Posterior cingulate gyrus (tissue), 11 donors: ENCODE measurements at regions not wholly inside any gene's neighbourhood (a gene's known extent, or its start where the extent isn't known, plus 50 kb on each side); places are given as distances from the start of the nearest gene placed in this dataset.
A peak's percentile ranks its signal among the peaks of the same experiment; 100 is the strongest.

Source experiments
- DNase-seq, 10 donors: peaks; one replicate each; pipeline versions ENCODE4 v3.0.0 to v3.0.0-alpha.2; 2020 to 2021; ENCODE audit warnings: mixed read lengths in 3 of 10
- intact Hi-C: fragments of 100-400 bp; cut with DNase I; formaldehyde crosslinking; loops from one replicate; pipeline ENCODE4 v1.15.1; 2023

DNA sequence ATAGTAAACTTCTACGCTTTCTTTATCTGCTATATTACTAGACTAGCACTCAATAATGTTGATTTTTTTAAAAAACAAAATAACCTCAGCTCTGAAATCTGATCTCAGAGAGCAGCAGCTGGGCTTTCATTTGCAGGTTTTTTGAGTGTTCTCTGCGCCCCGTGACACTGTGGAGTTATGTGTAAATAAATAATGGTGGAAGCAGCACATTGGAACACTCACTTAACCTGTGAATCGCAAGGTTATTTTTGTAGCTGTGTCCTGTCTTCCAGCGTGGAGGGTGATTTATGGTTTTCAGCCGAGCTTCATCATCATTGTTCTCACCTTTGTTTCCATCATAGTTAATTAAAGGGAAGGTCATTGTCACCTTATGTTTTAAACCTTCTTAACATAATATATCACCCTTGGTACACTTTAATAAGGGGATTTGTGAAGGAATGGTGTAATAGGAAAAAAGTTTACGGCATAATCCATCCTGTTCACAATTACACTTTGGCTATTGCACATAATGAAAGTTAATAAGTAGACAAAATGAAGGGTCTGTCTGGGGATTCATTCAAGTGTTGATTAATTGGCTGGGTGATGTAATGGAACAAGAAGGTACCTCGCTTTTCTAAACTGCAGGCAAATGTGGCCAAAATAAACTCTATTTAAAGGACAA lies 493.3 kb upstream of the ADAMTS16 start:
- intact Hi-C loops: no loop called here
- DNase-seq: no peak

DNA sequence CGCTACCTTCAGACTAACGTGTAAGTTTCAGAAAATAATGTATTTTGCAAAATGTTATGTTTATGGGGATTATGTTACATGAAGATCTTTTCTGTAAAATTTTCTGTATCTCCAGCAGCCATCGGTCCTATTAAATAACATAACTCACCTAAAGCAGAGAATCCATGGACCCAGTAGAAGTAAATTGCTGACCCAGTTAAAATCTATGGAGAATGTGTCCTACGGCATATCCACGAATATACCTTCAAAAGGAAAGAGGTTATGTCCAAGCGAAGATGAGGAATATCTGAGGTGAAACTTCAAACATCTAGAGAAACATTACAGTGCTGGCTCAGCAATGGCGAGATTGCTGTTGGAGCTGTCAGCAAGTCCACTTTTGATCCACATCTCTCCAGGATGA lies 492.2 kb upstream of the ADAMTS16 start:
- no peak for DNase-seq
- intact Hi-C loops: no loop called here

DNA sequence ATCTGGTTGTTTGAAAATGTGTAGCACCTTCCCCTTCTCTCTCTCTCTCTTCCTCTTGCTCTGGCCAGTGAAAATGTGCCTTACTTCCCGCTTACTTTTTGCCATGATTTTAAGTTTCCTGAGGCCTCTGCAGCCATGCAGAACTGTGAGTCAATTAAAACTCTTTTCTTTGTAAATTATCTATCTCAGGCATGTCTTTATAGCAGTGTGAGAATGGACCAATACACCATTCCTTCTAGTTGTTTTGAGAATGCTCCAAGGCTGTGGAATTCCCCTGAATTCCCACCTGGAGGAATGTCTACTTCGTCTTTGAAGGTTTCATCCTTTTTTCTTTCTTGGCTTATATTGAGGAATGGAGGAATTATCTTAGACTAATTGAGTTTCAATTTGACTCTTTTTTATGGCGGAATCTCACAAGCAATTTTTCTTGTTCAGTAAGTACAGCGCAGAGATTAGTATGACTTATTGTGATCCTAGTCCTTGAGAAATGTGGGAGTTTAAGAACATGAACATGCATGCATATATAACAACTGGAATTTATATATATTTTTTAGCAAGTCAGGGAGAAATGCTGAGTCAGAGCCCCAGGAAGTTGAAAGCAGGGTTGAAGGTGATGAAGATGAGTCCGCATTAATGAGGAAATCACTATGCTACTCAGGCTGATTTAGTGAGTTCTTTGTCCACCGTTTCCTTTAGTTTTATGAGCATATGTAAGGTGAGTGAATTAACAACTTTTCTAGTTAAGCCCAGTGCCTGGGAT lies 488.1 kb upstream of the ADAMTS16 start:
- no peak for DNase-seq
- intact Hi-C loops: no loop called here

DNA sequence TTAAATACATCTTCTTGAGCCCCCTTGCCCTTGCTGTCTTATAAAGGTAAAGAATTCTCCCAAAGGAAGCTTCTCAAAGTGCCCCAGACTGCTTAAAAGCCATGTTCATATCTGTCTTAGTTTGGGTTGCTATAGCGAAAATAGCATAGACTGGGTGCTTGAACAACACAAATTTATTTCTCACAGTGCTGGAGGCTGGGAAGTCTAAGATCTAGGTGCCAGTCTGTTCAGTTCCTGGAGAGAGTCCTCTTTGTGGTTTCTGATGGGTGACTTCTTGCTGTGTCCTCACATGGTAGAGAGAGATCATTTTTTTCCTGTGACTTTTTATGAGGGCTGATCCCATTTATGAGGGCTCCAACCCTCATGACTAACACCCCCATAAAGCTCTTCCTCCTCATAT lies 486.7 kb upstream of the ADAMTS16 start:
- DNase-seq: no peak

DNA sequence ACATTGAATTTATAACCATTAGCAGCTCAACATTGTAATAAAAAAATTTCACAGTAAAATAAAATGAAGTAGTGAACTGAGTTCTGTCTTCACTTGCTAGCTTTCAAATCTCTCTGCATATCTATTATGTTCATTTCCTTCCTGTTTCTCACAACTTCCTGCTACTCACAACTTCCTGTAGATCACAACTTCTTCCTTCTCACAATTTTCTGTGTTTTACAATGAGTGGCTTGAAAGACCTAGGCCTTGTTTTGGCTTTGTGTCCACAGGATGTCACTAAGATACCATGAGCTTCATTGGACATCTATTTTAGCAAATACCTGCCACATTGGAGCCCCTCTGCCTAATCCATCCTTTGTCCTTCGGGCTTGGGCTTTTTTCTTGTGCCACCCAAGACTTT lies 480.3 kb upstream of the ADAMTS16 start:
- intact Hi-C loops: no loop called here
- DNase-seq: no peak

More for the DNA sequence above, 486.7 kb upstream of the ADAMTS16 start:
- intact Hi-C loops: no loop called here

DNA sequence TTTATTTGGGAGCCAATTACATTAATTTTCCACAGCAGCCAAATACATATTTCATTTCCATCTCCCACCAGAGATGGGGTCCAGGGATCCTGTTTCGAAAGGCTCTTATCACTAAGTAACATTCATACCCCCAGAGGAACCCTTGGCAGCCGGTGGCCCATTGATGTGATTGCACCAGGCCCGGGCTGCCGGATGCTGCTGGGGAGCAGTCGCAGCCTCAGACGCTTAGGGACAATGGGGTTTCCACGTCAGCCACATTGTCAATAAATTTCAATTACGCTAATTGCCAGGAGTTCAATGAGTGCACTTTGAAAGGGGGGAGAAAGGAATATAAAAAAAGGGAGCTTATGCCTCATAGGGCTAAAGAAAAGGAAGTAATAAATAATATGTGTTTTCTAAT lies 478.8 kb upstream of the ADAMTS16 start:
- intact Hi-C loops: no loop called here

DNA sequence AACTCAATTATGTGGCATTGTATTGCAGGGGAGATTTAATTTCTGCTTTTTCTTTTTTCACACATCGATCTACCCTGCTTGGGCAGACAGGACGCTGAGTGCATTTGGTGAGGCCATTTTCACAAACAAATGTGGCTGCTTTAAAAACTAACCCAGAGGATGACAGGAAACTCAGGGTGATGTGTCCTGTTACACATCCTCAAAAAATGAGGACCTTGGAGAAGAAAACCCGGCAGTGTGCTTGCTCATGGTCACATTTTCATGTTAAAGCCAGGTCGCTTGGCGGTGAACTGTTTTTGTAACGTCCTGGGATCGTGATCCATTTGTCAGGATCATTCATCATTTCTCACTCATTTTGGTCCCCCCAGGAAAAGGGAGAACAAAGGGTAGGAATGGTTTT lies 478.3 kb upstream of the ADAMTS16 start:
- DNase-seq: no peak
- intact Hi-C loops: no loop called here

More for the DNA sequence above, 478.8 kb upstream of the ADAMTS16 start:
- DNase-seq: no peak

DNA sequence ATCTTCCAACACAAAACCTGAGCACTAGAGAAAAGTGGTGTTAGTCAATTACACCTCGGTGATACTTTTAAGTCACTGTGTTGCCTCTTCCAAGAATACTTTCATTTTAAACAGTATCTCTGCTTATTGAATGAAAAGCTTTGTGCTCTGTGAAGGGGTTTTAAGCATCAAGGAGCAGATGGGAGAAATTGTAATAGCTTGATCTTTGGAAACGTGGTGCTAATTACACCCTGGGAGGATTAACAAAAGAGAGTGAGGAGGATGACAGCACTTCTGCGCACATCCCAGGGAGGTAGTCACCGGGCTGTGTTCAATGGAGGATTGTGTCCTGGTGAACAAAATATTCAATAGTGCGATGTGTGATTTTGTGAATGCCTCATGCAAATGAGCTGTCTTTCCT lies 477.4 kb upstream of the ADAMTS16 start:
- intact Hi-C loops: no loop called here
- no peak for DNase-seq

DNA sequence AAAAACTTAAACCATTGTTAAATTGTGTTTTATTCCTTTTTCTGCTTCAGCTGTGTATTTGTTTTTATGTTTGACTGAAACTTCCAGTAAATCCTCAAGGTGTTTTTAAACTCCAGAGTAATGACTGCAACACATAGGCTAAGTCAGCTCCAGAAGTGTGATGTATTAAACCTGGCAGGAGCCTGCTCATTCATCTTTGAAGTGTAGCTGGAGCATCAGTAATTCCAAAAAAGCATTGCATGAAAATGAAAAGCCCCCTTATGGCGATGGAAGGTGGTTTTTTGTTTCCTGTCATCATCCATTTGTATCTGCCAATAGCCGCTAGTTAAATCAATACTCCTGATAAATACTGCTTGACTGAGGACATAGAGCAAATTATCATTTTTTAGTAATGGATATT lies 474.2 kb upstream of the ADAMTS16 start:
- intact Hi-C loops: no loop called here
- DNase-seq: no peak

DNA sequence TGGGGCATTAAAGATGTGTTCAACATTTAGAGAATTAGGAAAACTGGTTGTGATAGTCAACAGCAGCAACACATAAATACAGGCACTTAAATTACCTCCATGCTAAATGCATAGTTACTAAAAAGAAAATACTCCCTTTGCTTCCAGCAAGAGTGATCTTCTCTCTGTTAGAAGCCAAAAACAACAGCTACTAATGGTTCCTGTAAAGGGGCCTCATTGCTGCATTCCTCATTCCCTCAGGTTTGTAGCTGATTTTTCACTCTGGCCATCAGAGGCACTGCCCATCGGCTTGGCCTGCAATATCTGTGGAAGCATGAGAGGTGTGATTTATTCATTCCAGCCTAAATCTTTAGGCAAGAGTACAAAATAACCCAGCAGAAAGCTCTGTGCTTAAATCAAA lies 466.0 kb upstream of the ADAMTS16 start:
- DNase-seq: no peak
- intact Hi-C loops: no loop called here

DNA sequence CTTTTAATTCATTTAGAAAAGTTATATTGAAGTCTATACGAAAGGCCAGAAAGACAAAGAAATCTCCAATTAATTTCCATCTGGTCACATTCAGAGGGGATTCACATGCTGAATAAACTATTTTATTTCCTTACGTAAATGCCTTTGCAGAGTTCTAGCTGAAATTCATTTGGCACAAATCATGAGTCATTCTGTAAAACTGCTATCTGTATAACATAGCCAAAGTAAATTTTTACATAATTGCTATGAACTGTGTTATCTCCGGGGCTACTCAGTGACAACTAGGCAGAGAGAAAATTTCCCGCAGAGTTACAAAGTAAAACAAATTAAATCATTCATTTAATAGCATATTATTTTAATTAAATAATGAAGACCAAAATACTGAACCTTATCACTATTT lies 463.2 kb upstream of the ADAMTS16 start:
- DNase-seq: no peak
- intact Hi-C loops: no loop called here

DNA sequence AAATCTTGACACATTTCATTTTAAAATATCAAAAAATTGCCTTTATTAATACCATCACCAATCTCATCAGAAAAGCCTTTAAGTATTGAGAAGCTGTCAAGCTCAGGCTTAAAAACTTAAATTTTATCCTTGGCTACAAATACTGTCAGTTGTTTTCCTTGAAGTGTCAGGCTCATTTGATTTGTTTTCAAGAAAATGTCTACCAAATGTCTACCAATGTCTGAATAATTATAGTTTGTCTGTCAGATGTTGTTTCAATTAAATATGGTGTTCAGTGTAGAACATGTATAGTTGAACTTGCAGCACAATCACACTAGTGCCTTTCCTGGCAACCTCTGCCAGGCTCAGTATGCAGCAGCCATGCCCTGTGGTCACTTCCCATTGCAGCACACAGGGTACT lies 455.2 kb upstream of the ADAMTS16 start:
- intact Hi-C loops: no loop called here
- DNase-seq: no peak

DNA sequence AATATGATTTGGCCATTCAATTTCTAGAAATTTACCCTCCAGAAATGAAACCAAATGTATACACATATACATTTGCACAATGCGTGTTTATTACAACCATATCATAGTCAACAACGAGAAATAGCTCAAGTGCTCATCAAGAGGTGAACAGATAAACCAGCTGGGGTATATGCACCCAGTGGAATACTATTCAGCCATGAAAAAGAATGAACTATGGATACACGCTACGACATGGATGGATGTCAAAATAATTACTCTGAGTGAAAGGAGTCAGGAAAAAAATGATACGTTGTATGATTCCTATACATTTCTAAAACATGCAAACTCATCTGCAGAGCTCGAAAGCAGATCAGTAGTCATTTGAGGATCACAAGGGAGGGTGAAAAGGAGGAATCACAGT lies 441.5 kb upstream of the ADAMTS16 start:
- DNase-seq: no peak
- intact Hi-C loops: no loop called here

DNA sequence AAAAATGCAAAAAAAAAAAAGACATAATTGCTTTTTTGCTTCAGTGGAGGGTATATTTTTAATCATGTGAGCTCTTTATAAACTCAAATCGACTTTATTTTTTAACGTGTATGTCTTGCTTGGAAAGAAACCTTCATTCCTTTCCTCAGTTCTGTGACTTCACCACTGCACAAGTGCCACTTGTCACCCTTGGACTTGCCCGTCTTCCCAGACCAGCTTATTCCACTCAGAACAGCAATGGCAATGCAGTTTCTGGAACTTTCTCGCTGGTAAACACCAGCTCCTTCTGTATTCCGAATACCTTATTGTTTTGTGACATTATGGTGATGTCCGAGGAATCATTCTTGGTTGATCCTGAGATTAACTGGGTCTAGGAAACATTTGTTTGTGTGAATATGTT lies 440.5 kb upstream of the ADAMTS16 start:
- intact Hi-C loops: no loop called here
- DNase-seq: no peak

DNA sequence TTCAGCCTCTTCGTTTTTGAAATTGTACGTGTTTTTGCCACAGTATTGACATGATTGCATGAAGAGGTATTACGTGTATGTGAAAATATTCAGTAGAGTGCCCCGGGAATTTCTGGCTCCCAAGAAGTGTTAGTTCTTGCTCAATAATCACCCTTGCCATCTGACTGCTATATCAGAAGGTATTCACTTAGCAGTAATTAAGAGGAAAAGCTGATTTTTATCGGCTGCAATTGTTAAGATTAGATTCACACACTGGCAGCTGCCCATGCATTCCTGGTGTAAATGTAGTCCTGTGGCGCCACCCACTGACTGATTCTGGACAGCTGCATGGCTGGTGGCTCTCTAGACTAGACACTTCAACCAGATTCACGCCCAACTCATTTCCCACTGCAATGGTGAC lies 440.1 kb upstream of the ADAMTS16 start:
- DNase-seq: peak; percentile 52 to 95 (median 80)
- intact Hi-C loops: no loop called here

DNA sequence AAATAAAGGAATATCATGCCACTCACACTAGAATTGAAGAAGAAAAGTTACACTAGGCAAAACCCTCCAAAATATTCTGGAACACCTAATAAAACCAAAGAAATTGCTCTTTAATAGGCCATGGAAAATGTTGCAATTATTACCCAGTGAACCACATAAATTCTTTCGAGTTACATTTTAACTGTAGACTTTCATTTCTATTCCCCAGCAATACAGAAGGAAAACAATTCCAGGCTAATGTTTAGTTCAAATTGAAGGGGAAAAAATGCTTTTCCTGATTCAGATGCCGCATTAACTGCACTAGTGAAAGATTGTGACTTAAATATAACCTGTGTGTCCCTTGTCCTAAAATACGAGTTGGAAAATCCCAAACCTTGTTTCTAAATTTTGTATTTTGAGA lies 439.3 kb upstream of the ADAMTS16 start:
- intact Hi-C loops: no loop called here
- no peak for DNase-seq

DNA sequence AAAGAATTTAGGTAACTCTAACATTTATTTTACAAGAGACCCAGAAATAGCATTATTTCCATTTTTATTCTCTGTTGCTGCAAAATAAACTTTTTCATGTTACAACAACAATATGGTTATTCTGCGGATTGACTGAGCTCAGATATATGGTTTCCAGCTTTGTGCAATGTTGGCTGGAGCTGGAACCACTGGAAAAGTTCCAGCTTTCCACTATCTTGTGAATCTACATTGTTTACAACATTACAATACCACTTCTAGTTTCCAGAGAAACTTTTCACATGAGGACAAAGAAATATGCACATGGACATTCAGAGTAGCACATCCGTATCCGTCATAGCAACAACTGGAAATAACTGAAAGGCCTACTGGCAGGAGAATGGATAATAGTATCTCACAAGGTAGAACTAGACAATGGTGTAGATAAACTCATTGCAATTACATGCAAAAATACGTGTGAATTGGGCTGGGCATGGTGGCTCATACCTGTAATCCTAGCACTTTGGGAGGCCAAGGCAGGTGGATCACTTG lies 436.1 kb upstream of the ADAMTS16 start:
- intact Hi-C loops: no loop called here

DNA sequence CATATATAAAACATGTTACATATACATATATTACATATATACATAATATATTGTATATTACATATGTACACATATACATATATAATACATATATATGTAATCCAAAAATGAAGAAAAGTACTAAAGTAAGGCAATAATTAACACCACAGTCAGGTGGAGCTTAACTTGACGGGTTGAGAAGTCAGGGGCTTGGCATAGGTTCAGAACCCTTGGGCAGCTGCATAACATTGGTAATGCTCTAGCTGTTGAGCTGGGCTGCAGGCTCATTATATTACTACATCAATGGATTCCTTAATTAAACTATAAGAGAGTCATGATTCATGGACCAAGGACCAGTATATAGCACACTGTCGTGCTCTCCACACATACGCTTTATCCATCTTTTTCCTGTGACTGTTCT lies 435.2 kb upstream of the ADAMTS16 start:
- no peak for DNase-seq
- intact Hi-C loops: no loop called here

More for the DNA sequence above, 436.1 kb upstream of the ADAMTS16 start:
- DNase-seq: no peak

DNA sequence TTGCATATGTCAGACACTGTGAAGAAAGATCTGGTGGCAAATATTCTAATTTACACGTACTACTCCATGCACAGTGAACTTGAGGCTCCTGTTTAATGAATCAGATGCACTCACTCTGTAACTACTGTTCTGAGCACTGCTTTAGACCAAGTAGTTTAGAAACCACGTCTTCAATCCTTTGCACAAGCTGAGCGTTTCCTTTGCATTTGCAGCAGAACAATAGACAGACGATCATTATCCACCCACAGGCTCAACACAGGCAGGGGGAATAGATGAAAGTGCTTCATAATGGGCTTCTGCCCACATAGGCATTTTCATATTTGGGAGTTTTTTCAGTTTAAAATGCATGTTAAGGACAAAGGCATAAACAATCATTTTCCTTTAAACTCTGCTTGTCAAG lies 423.3 kb upstream of the ADAMTS16 start:
- no peak for DNase-seq
- intact Hi-C loops: no loop called here

DNA sequence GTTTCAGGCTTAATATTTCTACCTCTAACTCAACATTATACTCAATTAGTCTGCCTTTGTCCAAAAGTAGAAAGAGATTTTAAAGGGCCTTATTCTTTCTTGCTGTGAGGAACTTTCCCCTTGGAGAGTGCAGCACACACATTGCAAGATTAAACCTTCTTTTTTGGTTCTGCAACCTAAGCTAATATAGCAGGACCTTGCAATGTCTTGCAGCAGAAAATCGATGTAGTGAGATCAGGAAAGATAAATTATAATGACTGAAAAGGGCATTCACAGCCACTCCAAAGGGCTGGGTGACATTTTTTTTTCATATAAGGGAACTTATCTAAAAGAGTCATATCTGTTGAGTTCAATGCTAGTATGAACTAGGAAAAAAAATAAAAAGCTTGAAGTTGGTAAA lies 422.7 kb upstream of the ADAMTS16 start:
- intact Hi-C loops: no loop called here
- DNase-seq: no peak

DNA sequence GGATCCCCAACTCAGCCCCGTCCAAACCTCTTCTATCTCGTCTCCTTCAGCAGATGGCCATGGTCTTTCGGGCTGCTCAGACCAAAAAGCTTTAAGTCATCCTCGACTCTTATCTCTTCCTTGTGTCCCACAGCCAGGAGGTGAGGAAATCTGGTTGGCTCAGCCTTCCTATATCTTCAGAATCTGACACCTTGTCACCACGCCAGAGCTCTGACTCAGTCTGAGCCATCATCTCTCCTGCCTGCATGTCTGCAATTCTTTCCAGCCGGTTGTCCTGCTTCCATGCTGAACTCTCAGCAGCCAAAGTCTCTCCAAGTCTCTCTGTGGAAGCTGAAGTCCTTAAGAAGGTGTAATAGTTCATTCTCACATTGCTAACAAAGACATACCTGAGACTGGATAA lies 419.3 kb upstream of the ADAMTS16 start:
- no peak for DNase-seq
- intact Hi-C loops: no loop called here

DNA sequence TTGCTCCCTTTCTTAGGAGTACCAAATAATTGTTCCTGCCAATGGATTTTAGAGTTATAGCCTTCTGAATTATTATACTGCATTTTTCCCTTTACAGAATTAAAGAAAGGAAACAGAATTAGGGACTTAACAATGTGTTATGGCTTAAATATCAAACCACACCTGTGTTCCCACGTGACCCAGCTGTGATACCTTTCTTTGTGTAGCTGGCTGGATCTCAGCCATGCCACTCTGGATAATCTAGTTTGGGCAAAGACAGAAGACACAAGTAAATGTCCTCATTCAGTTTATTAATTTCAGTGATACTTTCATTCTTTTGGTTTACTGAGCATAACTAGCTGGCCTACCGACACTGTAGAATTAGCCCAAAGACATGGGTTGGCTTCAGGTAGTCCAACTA lies 417.2 kb upstream of the ADAMTS16 start:
- intact Hi-C loops: no loop called here
- no peak for DNase-seq
